ENCODE measurements at regions not wholly inside any gene's neighbourhood (a gene's known extent, or its start where the extent isn't known, plus 50 kb on each side); places are given as distances from the start of the nearest gene placed in this dataset.

DNA sequence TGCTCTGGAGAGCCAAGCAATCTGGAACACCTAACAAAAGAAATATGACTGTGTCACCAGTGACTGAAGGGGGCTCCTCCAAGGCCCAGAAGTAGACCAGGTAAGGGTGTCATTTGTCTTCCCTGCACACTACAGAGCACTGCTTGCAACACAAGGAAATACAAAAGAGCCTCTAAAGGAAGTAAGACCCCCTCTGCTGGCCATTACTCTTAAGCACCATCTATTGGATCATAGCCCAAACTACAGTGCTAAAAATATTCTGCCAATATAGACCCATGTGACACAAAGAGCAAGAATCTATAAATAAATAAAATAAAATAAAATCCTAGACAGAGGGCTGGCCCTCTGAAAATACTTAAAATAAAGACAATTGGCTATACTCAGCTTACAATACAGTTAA, 528.7 kb downstream of the TMA16 start:
- Histone ChIP-seq H3K27ac (ENCODE audit: low read length) (no peak overlapping the region), H3K27me3 (ENCODE audit: insufficient read depth, low read depth, low read length) (no peaks in the 10 kb centered on the region), H2AFZ (ENCODE audit: low read depth, low read length) (no peak overlapping the region), H3K79me2 (replicated peaks; ENCODE audit: insufficient read depth, low read length) (no peaks in the 10 kb centered on the region), H4K20me1 (ENCODE audit: insufficient read depth) (no peaks in the 10 kb centered on the region), H3K4me2 (ENCODE audit: low read length) (no peak overlapping the region), H3K9ac (ENCODE audit: low read length) (no peak overlapping the region), H3K36me3 (ENCODE audit: insufficient read depth, low read length) (no peaks in the 10 kb centered on the region), H3K9me3 (ENCODE audit: low read length) (no peaks in the 10 kb centered on the region), H3F3A (ENCODE audit: insufficient read depth, low read length, poor library complexity, severe bottlenecking) (no peaks in the 10 kb centered on the region), H3K9me2 (ENCODE audit: insufficient read depth, low read length) (no peaks in the 10 kb centered on the region), H3K4me3 (ENCODE audit: low read length) (no peak overlapping the region)
- TF ChIP-seq TAF1 (IDR thresholded peaks at IDR 0.05; ENCODE audit: low read depth) (no peak), EP300 (conservative IDR thresholded peaks at IDR 0.05; ENCODE audit: poor library complexity, severe bottlenecking) (no peak), MXI1 (conservative IDR thresholded peaks at IDR 0.05; ENCODE audit: poor library complexity, severe bottlenecking) (no peak), RAD21 (conservative IDR thresholded peaks at IDR 0.05) (no peak), EZH2 (IDR thresholded peaks at IDR 0.05; ENCODE audit: borderline replicate concordance, insufficient read depth, low read length, poor library complexity, severe bottlenecking) (no peak), SMC3 (conservative IDR thresholded peaks at IDR 0.05; ENCODE audit: poor library complexity) (no peak), POLR2AphosphoS5 (IDR thresholded peaks at IDR 0.05) (no peak)
- TF ChIP-seq, protein P1, sequence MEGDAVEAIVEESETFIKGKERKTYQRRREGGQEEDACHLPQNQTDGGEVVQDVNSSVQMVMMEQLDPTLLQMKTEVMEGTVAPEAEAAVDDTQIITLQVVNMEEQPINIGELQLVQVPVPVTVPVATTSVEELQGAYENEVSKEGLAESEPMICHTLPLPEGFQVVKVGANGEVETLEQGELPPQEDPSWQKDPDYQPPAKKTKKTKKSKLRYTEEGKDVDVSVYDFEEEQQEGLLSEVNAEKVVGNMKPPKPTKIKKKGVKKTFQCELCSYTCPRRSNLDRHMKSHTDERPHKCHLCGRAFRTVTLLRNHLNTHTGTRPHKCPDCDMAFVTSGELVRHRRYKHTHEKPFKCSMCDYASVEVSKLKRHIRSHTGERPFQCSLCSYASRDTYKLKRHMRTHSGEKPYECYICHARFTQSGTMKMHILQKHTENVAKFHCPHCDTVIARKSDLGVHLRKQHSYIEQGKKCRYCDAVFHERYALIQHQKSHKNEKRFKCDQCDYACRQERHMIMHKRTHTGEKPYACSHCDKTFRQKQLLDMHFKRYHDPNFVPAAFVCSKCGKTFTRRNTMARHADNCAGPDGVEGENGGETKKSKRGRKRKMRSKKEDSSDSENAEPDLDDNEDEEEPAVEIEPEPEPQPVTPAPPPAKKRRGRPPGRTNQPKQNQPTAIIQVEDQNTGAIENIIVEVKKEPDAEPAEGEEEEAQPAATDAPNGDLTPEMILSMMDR (IDR thresholded peaks at IDR 0.05; ENCODE audit: poor library complexity, severe bottlenecking): no peak
- TF ChIP-seq, protein P2, sequence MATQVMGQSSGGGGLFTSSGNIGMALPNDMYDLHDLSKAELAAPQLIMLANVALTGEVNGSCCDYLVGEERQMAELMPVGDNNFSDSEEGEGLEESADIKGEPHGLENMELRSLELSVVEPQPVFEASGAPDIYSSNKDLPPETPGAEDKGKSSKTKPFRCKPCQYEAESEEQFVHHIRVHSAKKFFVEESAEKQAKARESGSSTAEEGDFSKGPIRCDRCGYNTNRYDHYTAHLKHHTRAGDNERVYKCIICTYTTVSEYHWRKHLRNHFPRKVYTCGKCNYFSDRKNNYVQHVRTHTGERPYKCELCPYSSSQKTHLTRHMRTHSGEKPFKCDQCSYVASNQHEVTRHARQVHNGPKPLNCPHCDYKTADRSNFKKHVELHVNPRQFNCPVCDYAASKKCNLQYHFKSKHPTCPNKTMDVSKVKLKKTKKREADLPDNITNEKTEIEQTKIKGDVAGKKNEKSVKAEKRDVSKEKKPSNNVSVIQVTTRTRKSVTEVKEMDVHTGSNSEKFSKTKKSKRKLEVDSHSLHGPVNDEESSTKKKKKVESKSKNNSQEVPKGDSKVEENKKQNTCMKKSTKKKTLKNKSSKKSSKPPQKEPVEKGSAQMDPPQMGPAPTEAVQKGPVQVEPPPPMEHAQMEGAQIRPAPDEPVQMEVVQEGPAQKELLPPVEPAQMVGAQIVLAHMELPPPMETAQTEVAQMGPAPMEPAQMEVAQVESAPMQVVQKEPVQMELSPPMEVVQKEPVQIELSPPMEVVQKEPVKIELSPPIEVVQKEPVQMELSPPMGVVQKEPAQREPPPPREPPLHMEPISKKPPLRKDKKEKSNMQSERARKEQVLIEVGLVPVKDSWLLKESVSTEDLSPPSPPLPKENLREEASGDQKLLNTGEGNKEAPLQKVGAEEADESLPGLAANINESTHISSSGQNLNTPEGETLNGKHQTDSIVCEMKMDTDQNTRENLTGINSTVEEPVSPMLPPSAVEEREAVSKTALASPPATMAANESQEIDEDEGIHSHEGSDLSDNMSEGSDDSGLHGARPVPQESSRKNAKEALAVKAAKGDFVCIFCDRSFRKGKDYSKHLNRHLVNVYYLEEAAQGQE (IDR thresholded peaks at IDR 0.05; ENCODE audit: borderline replicate concordance): no peak

DNA sequence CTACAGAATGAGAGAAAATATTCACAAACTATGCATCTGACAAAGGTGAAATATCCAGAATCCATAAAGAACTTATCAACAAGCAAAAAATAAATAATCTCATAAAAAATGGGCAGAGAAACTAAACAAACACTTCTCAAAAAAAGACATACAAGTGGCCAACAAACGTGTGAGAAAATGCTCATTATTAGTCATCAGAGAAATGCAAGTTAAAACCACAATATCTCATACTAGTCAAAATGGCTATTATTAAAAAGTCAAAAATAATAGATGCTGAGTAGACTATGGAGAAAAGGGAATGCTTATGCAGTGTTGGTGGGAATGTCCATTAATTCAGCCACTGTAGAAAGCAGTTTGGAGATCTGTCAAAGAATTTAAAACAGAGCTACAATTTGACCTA, 533.3 kb downstream of the TMA16 start:
- Histone ChIP-seq H3K36me3 (ENCODE audit: insufficient read depth, low read length) (no peaks in the 10 kb centered on the region), H3K4me3 (ENCODE audit: low read length) (no peak overlapping the region), H3K9ac (ENCODE audit: low read length) (no peak overlapping the region), H2AFZ (ENCODE audit: low read depth, low read length) (no peak overlapping the region), H3K27ac (ENCODE audit: low read length) (no peak overlapping the region), H3K27me3 (ENCODE audit: insufficient read depth, low read depth, low read length) (no peaks in the 10 kb centered on the region), H3K9me3 (ENCODE audit: low read length) (no peaks in the 10 kb centered on the region), H3K4me2 (ENCODE audit: low read length) (no peak overlapping the region), H3K9me2 (ENCODE audit: insufficient read depth, low read length) (no peaks in the 10 kb centered on the region), H4K20me1 (ENCODE audit: insufficient read depth) (no peaks in the 10 kb centered on the region), H3F3A (ENCODE audit: insufficient read depth, low read length, poor library complexity, severe bottlenecking) (no peaks in the 10 kb centered on the region), H3K79me2 (replicated peaks; ENCODE audit: insufficient read depth, low read length) (no peaks in the 10 kb centered on the region)
- TF ChIP-seq RAD21 (conservative IDR thresholded peaks at IDR 0.05) (no peak), SMC3 (conservative IDR thresholded peaks at IDR 0.05; ENCODE audit: poor library complexity) (no peak), MXI1 (conservative IDR thresholded peaks at IDR 0.05; ENCODE audit: poor library complexity, severe bottlenecking) (no peak), EZH2 (IDR thresholded peaks at IDR 0.05; ENCODE audit: borderline replicate concordance, insufficient read depth, low read length, poor library complexity, severe bottlenecking) (no peak), POLR2AphosphoS5 (IDR thresholded peaks at IDR 0.05) (no peak), TAF1 (IDR thresholded peaks at IDR 0.05; ENCODE audit: low read depth) (no peak), EP300 (conservative IDR thresholded peaks at IDR 0.05; ENCODE audit: poor library complexity, severe bottlenecking) (no peak)
- TF ChIP-seq, protein P1 (IDR thresholded peaks at IDR 0.05; ENCODE audit: poor library complexity, severe bottlenecking): no peak
- TF ChIP-seq, protein P2 (IDR thresholded peaks at IDR 0.05; ENCODE audit: borderline replicate concordance): no peak
